Heart left ventricle (tissue), 16 donors: ENCODE measurements at regions not wholly inside any gene's neighbourhood (a gene's known extent, or its start where the extent isn't known, plus 50 kb on each side); places are given as distances from the start of the nearest gene placed in this dataset.

Source experiments
- ATAC-seq, 4 donors: fragments of 200-7000 bp; cut with Tn5 transposase; one replicate each; pipeline ENCODE4 v1.9.1; 2020 to 2022; ENCODE audit warnings: moderate library complexity in 4 of 4, mild to moderate bottlenecking in 3 of 4, moderate number of reproducible peaks in 1 of 4
- DNase-seq, 5 donors: peaks; one replicate each; pipeline ENCODE4 v3.0.0-alpha.2; 2020
- H3K27ac ChIP-seq, 12 donors: fragments of 200-600 bp; sonication (generic) in 4 of 12; one replicate each; pipeline versions ENCODE4 v1.5.0 to v1.8.0; 2016 to 2022; ENCODE audit warnings: mild to moderate bottlenecking in 2 of 12
- H3K27me3 ChIP-seq, 9 donors: fragments of 200-600 bp; sonication (generic) in 2 of 9; one replicate each; pipeline versions ENCODE4 v1.5.1 to v1.8.0; 2016 to 2022; ENCODE audit warnings: mild to moderate bottlenecking in 3 of 9
- H3K36me3 ChIP-seq, 9 donors: fragments of 200-600 bp; sonication (generic) in 2 of 9; one replicate each; pipeline versions ENCODE4 v1.5.0 to v1.8.0; 2018 to 2022; ENCODE audit warnings: mild to moderate bottlenecking in 2 of 9
- H3K4me1 ChIP-seq, 12 donors: fragments of 200-600 bp; sonication (generic) in 4 of 12; one replicate each; pipeline versions ENCODE4 v1.5.0 to v1.8.0; 2016 to 2022; ENCODE audit warnings: mild to moderate bottlenecking in 3 of 12
- H3K4me3 ChIP-seq, 12 donors: fragments of 200-600 bp; sonication (generic) in 4 of 12; one replicate each; pipeline versions ENCODE4 v1.5.0 to v1.8.0; 2017 to 2022; ENCODE audit warnings: mild to moderate bottlenecking in 9 of 12, moderate library complexity in 4 of 12
- H3K9me3 ChIP-seq, 12 donors: fragments of 200-600 bp; sonication (generic) in 4 of 12; one replicate each; pipeline versions ENCODE4 v1.5.0 to v1.8.0; 2016 to 2022; ENCODE audit warnings: mild to moderate bottlenecking in 1 of 12
- POLR2A ChIP-seq, 2 donors: fragments of 450-650 bp; IDR thresholded peaks; one replicate each; pipeline ENCODE4 v1.6.1; 2017; ENCODE audit warnings: antibody characterized with exemption in 2 of 2, mild to moderate bottlenecking in 2 of 2, moderate library complexity in 2 of 2
- WGBS, 4 donors: extraction: QIAGEN DNeasy Blood & Tissue Kit in 2 of 4; methylation state at CpG; one replicate each; pipeline versions ENCODE4 v1.1.5 to v1.1.7; 2013 to 2018; 5-methylcytosine and 5-hydroxymethylcytosine counted together
- intact Hi-C, 10 donors: fragments of 100-400 bp; cut with DNase I; formaldehyde crosslinking; loops; one replicate each; pipeline versions ENCODE4 v1.11.1 to v1.14.2; 2022
- TF ChIP-seq, protein P1 (sequence below), 12 donors: fragments of 200-600 bp; sonication (generic) in 4 of 12; IDR thresholded peaks; one replicate each; pipeline versions ENCODE4 v1.5.0 to v1.8.0; 2018 to 2022; ENCODE audit warnings: antibody characterized with exemption in 12 of 12, mild to moderate bottlenecking in 5 of 12
- donor health status: ischemic (EF 13 %, LVEDD 7.1; RV severe dilation, severe dysfunction).
- donor health status: healthy with polysubstance abuse.
- donor health status: DM: no; HTN: yes; CAD: no.
- donor health status: DM: no; HTN: no; CAD: no.
- donor health status: ischemic (EF 25% LVEDD 6.9; RV normal size, moderate dysfunction).
- donor health status: ischemic (EF 25% LVEDD 5.7; RV mildly dilated, moderate dysfunction).
- donor health status: healthy.
- donor health status: DM: yes; HTN: yes; CAD: no.
- donor health status: ischemic (EF 35%, LVEDD 5.7; RV mildly dilated, moderate dysfunction).
- donor health status: nonischemic (EF 11% LVEDD 7.7; RV severe dilation, severe dysfunction).
- donor health status: DM: yes; HTN: yes; CAD: no.
- donor health status: PGD.
- donor health status: ischemic (EF 29% LVEDD 5.4; RV normal size, mild dysfunction).
- donor health status: nonischemic (EF 23%, LVEDD 6.1; RV moderate dilation, normal function).

DNA sequence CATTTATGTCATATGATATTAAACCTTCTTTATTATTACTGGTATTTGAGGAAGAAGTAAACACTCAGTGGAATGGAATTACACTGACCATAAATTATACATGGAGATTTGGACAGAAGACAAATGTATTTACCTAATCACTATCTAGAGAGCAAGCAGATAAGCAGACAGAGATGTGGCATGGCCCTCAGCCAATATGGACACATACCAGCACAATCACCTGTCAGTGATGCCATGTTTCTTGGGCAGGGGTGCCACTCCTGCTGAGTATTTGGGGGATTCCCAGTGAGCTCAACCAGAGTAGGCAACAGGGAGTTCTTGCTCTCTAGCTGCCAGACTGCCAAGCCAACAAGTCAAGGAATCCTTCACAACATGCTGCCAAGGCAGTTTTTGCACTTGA is 866.3 kb upstream of the LRRN3 start:
- Histone ChIP-seq H3K9me3 (no peaks in the 10 kb centered on the region), H3K4me1 (no peaks in the 10 kb centered on the region), H3K36me3 (no peaks in the 10 kb centered on the region), H3K27ac (no peak overlapping the region), H3K4me3 (no peak overlapping the region), H3K27me3 (no peaks in the 10 kb centered on the region)
- DNase-seq = peak in 1 of 5 donors; percentile 21
- no peak for ATAC-seq
- intact Hi-C loops = no loop called here
- TF ChIP-seq, protein P1, sequence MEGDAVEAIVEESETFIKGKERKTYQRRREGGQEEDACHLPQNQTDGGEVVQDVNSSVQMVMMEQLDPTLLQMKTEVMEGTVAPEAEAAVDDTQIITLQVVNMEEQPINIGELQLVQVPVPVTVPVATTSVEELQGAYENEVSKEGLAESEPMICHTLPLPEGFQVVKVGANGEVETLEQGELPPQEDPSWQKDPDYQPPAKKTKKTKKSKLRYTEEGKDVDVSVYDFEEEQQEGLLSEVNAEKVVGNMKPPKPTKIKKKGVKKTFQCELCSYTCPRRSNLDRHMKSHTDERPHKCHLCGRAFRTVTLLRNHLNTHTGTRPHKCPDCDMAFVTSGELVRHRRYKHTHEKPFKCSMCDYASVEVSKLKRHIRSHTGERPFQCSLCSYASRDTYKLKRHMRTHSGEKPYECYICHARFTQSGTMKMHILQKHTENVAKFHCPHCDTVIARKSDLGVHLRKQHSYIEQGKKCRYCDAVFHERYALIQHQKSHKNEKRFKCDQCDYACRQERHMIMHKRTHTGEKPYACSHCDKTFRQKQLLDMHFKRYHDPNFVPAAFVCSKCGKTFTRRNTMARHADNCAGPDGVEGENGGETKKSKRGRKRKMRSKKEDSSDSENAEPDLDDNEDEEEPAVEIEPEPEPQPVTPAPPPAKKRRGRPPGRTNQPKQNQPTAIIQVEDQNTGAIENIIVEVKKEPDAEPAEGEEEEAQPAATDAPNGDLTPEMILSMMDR (IDR thresholded peaks at IDR 0.05) = no peak
- no peak for TF ChIP-seq POLR2A (IDR thresholded peaks at IDR 0.05)

DNA sequence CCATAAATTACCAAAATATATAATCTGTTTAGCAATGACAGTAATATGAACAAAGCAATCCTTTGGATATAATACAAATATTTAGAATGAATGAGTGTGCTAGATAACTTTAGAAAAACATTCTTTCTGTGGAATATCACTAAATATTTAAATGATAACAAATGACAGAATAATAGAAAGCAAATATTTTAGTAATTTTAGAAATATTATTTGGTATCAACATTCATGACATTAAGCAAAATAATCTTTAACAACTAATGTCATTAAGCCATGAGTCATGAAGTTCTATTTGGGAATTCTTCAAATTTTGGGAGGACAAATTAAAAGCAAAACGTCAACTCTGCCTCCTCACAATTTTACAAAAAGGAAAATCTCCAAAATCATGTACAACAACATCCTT is 844.8 kb upstream of the LRRN3 start:
- no peak overlapping the region for H3K27ac ChIP-seq
- no peaks in the 10 kb centered on the region for H3K27me3 ChIP-seq
- peaks cover 0 to 8% (median 0%) of the 10 kb centered on the region in 12 donors for H3K9me3 ChIP-seq
- H3K4me3 ChIP-seq = no peak overlapping the region
- no peak for TF ChIP-seq POLR2A (IDR thresholded peaks at IDR 0.05)
- TF ChIP-seq, protein P1 (IDR thresholded peaks at IDR 0.05) = no peak
- DNase-seq (no peak), ATAC-seq (no peak)
- WGBS, 4 donors = 67 to 73% (median 70%) methylated on average over 1 of the region's 1 CpG
- no peaks in the 10 kb centered on the region for H3K4me1 ChIP-seq
- no peaks in the 10 kb centered on the region for H3K36me3 ChIP-seq
- intact Hi-C loops = no loop called here

DNA sequence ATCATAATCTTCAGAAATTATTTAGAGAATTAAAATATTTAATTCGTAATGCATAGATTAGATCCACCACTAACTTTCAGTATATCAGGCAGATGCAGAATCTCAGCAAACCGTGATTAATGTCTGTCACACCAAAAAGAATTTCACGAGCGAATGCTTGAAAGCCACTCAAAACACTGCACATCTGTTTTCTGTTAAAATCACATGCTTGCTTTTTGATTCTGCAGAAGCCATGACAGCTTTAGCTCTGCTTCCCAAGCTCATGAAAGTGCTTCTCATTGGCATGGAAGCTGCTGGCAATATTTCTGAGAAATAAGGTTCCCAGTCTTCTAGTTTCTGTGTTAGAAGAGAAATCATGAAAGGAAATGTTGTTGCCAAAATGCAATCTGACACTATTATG is 837.8 kb upstream of the LRRN3 start:
- intact Hi-C loops = no loop called here
- H3K36me3 ChIP-seq = no peaks in the 10 kb centered on the region
- H3K27ac ChIP-seq = no peak overlapping the region
- ATAC-seq (no peak), DNase-seq (no peak)
- H3K4me1 ChIP-seq = no peaks in the 10 kb centered on the region
- 35 to 40% (median 38%) methylated on average over 4 of the region's 4 CpGs for WGBS, 4 donors
- H3K9me3 ChIP-seq = no peaks in the 10 kb centered on the region
- TF ChIP-seq, protein P1 (IDR thresholded peaks at IDR 0.05) = no peak
- no peak for TF ChIP-seq POLR2A (IDR thresholded peaks at IDR 0.05)
- H3K4me3 ChIP-seq = no peak overlapping the region
- no peaks in the 10 kb centered on the region for H3K27me3 ChIP-seq

DNA sequence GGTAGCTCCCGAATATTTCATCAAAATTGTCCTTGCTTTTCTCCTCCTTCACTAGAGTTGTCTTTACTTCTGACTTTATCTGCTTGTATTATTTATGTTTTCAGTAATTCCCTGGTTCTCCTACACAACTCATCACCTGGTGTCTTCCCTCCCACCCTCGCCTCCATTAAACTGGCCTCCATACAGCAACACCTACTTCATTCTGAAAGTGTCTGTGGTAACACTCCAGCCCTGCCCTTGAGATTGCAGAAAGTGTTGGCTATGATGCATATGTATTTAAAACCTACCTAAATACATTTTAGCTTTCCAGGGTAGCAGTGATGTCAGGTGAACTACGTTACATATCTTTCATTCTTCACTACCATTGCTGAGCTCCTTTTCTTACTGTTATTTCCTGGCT is 833.3 kb upstream of the LRRN3 start:
- Histone ChIP-seq H3K36me3 (no peaks in the 10 kb centered on the region), H3K27me3 (no peaks in the 10 kb centered on the region), H3K9me3 (no peaks in the 10 kb centered on the region), H3K4me3 (no peak overlapping the region), H3K4me1 (no peaks in the 10 kb centered on the region), H3K27ac (no peak overlapping the region)
- WGBS, 4 donors = 75 to 78% (median 76%) methylated on average over 3 of the region's 3 CpGs
- ATAC-seq (no peak), DNase-seq (no peak)
- no peak for TF ChIP-seq POLR2A (IDR thresholded peaks at IDR 0.05)
- intact Hi-C loops = no loop called here

DNA sequence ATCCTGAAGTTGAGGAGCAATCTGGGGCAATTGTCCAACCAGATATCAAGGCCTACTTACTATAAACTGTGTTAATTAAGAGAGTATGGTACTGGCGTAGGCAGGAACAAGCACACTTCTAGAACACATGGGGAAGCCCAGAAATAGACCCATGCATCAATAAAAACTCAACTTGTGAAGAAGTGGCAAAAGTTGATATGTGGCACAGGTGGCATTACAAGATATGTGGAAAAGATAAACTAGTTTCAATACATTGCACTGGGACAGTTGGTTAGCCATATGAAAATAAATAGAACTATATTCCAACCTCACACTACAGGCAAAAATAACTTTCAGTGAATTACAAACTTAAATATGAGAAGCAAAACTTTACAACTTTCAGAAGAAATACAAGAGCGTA is 828.7 kb upstream of the LRRN3 start:
- H3K4me3 ChIP-seq = no peak overlapping the region
- H3K27me3 ChIP-seq = no peaks in the 10 kb centered on the region
- H3K4me1 ChIP-seq = no peaks in the 10 kb centered on the region
- ATAC-seq (no peak), DNase-seq (no peak)
- H3K36me3 ChIP-seq = no peaks in the 10 kb centered on the region
- H3K27ac ChIP-seq = no peak overlapping the region
- 80 to 91% (median 86%) methylated on average over 2 of the region's 2 CpGs for WGBS, 4 donors
- TF ChIP-seq POLR2A (IDR thresholded peaks at IDR 0.05) = no peak
- TF ChIP-seq, protein P1 (IDR thresholded peaks at IDR 0.05) = no peak
- intact Hi-C loops = no loop called here
- H3K9me3 ChIP-seq = no peaks in the 10 kb centered on the region
